ENCODE measurements at regions not wholly inside any gene's neighbourhood (a gene's known extent, or its start where the extent isn't known, plus 50 kb on each side); places are given as distances from the start of the nearest gene placed in this dataset.

DNA sequence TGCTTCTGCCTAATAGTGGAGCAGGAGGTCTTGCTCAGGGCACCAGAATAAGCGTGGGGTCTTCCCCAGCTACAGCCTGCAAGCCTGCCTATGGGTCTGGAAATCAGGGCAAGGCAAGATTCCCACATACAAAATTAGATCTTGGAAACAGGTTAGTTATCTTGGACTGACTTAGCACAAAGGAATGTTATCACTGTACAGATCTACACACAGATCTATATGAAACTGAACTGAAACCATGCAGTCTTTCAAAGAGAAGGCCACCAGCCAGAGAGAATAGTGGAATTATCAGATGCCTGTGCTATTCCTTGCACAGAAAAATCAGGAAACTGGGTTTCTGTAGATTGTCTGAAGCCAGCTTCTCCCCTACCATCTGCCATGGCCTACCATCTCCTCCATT is 585.7 kb downstream of the ACTL7B start:
- Histone ChIP-seq H3K36me3 (ENCODE audit: insufficient read depth, low read length) (no peaks in the 10 kb centered on the region), H3K4me1 (ENCODE audit: insufficient read depth, low read length, severe bottlenecking) (no peaks in the 10 kb centered on the region), H3K27ac (ENCODE audit: low read depth, low read length, poor library complexity, severe bottlenecking) (no peak overlapping the region)

DNA sequence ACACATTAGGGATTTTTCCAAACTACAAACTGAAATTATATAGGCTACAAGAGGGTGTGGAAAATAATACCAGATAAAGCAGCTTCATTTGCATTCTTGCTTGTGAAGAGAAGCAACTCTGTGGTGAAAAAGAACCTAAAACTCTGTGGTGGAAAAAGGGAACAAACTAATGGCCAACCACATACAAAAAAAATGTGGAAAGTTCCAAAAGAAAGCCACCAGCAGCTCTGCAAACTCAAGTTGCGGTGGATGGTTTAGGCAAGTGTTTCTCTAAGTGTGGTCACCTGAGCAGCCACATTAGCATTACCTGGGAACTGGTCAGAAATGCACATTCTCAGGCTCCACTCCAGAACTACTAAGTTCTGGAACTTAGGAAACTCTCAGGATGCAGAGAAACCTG is 586.4 kb downstream of the ACTL7B start:
- Histone ChIP-seq H2AFZ (ENCODE audit: low read length) (no peak overlapping the region), H3K36me3 (ENCODE audit: insufficient read depth, low read length) (no peaks in the 10 kb centered on the region), H3K4me3 (ENCODE audit: low read depth, low read length, poor library complexity, severe bottlenecking) (no peak overlapping the region), H3K27me3 (ENCODE audit: insufficient read depth, low read length) (no peaks in the 10 kb centered on the region), H3F3A (ENCODE audit: insufficient read depth, low read length) (no peaks in the 10 kb centered on the region), H3K79me2 (ENCODE audit: insufficient read depth, low read length) (no peaks in the 10 kb centered on the region), H3K4me2 (ENCODE audit: low read length) (no peak overlapping the region), H3K9ac (ENCODE audit: low read length) (no peak overlapping the region), H3K27ac (ENCODE audit: low read depth, low read length, poor library complexity, severe bottlenecking) (no peak overlapping the region), H3K9me2 (ENCODE audit: low read depth, low read length) (no peaks in the 10 kb centered on the region), H3K9me3 (ENCODE audit: low read length) (no peaks in the 10 kb centered on the region), H3K4me1 (ENCODE audit: insufficient read depth, low read length, severe bottlenecking) (no peaks in the 10 kb centered on the region), H4K20me1 (ENCODE audit: insufficient read depth, low read length) (no peaks in the 10 kb centered on the region)
- TF ChIP-seq EZH2 (IDR thresholded peaks at IDR 0.05; ENCODE audit: borderline replicate concordance, low read length): no peak
- TF ChIP-seq, protein P1, sequence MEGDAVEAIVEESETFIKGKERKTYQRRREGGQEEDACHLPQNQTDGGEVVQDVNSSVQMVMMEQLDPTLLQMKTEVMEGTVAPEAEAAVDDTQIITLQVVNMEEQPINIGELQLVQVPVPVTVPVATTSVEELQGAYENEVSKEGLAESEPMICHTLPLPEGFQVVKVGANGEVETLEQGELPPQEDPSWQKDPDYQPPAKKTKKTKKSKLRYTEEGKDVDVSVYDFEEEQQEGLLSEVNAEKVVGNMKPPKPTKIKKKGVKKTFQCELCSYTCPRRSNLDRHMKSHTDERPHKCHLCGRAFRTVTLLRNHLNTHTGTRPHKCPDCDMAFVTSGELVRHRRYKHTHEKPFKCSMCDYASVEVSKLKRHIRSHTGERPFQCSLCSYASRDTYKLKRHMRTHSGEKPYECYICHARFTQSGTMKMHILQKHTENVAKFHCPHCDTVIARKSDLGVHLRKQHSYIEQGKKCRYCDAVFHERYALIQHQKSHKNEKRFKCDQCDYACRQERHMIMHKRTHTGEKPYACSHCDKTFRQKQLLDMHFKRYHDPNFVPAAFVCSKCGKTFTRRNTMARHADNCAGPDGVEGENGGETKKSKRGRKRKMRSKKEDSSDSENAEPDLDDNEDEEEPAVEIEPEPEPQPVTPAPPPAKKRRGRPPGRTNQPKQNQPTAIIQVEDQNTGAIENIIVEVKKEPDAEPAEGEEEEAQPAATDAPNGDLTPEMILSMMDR (IDR thresholded peaks at IDR 0.05; ENCODE audit: low read length): no peak

More for the DNA sequence above, 585.7 kb downstream of the ACTL7B start:
- Histone ChIP-seq H3K9ac (ENCODE audit: low read length) (no peak overlapping the region), H3K4me3 (ENCODE audit: low read depth, low read length, poor library complexity, severe bottlenecking) (no peak overlapping the region), H3F3A (ENCODE audit: insufficient read depth, low read length) (no peaks in the 10 kb centered on the region), H3K79me2 (ENCODE audit: insufficient read depth, low read length) (no peaks in the 10 kb centered on the region), H3K27me3 (ENCODE audit: insufficient read depth, low read length) (no peaks in the 10 kb centered on the region), H3K4me2 (ENCODE audit: low read length) (no peak overlapping the region), H3K9me2 (ENCODE audit: low read depth, low read length) (no peaks in the 10 kb centered on the region), H4K20me1 (ENCODE audit: insufficient read depth, low read length) (no peaks in the 10 kb centered on the region), H3K9me3 (ENCODE audit: low read length) (no peaks in the 10 kb centered on the region), H2AFZ (ENCODE audit: low read length) (no peak overlapping the region)
- no peak for TF ChIP-seq EZH2 (IDR thresholded peaks at IDR 0.05; ENCODE audit: borderline replicate concordance, low read length)
- TF ChIP-seq, protein P1 (IDR thresholded peaks at IDR 0.05; ENCODE audit: low read length): no peak

DNA sequence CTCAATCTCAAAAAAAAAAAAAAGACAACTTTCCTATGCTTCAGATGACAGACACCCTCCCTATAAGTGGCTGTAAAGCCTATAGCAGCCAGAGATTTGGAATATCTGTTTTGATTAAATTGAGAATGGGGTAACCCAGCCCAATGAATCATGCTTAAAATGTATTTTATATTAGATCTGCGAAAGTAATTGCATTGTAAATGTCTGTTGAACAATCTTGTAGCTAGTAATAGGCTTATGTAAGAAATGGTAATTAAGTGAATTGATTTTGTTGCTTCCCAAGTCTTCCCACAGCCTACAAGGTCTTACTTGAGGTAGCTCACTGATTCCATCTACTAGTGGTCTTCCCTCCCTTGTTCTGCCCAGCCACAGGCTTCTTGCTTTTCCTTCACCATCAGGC is 590.7 kb downstream of the ACTL7B start:
- H3K79me2 ChIP-seq (ENCODE audit: insufficient read depth, low read length): no peaks in the 10 kb centered on the region
- no peak overlapping the region for H2AFZ ChIP-seq (ENCODE audit: low read length)
- no peaks in the 10 kb centered on the region for H3K4me1 ChIP-seq (ENCODE audit: insufficient read depth, low read length, severe bottlenecking)
- no peak overlapping the region for H3K4me3 ChIP-seq (ENCODE audit: low read depth, low read length, poor library complexity, severe bottlenecking)
- TF ChIP-seq EZH2 (IDR thresholded peaks at IDR 0.05; ENCODE audit: borderline replicate concordance, low read length): no peak
- TF ChIP-seq, protein P1 (IDR thresholded peaks at IDR 0.05; ENCODE audit: low read length): no peak
- no peak overlapping the region for H3K4me2 ChIP-seq (ENCODE audit: low read length)
- H4K20me1 ChIP-seq (ENCODE audit: insufficient read depth, low read length): no peaks in the 10 kb centered on the region
- H3K9me2 ChIP-seq (ENCODE audit: low read depth, low read length): no peaks in the 10 kb centered on the region
- H3K27me3 ChIP-seq (ENCODE audit: insufficient read depth, low read length): no peaks in the 10 kb centered on the region
- H3K36me3 ChIP-seq (ENCODE audit: insufficient read depth, low read length): no peaks in the 10 kb centered on the region
- no peaks in the 10 kb centered on the region for H3F3A ChIP-seq (ENCODE audit: insufficient read depth, low read length)
- no peak overlapping the region for H3K9ac ChIP-seq (ENCODE audit: low read length)
- no peak overlapping the region for H3K27ac ChIP-seq (ENCODE audit: low read depth, low read length, poor library complexity, severe bottlenecking)
- H3K9me3 ChIP-seq (ENCODE audit: low read length): no peaks in the 10 kb centered on the region

All from OCI-LY1 (cell line).